Stomach (tissue), 8 donors: ENCODE measurements at regions not wholly inside any gene's neighbourhood (a gene's known extent, or its start where the extent isn't known, plus 50 kb on each side); places are given as distances from the start of the nearest gene placed in this dataset.

Source experiments
- DNase-seq, 2 donors: peaks; one replicate each; pipeline versions ENCODE4 v3.0.0 to v3.0.0-alpha.2; 2013 to 2019
- H3K27ac ChIP-seq, 5 donors: fragments of 200-600 bp in 4 of 5; sonication (generic) in 4 of 5; one replicate each; pipeline ENCODE4 v1.5.1; 2013 to 2019; ENCODE audit warnings: mild to moderate bottlenecking in 1 of 5, moderate library complexity in 1 of 5
- H3K27me3 ChIP-seq, 3 donors: fragments of 200-600 bp; sonication (generic); one replicate each; pipeline ENCODE4 v1.5.1; 2017 to 2019; ENCODE audit warnings: mixed run types in 1 of 3
- H3K36me3 ChIP-seq, 4 donors: fragments of 200-600 bp; sonication (generic); 1 replicate in 3 of 4; 2 replicates in 1 of 4; pipeline ENCODE4 v1.5.1; 2016 to 2019
- H3K4me1 ChIP-seq, 4 donors: fragments of 200-600 bp; sonication (generic); one replicate each; pipeline ENCODE4 v1.5.1; 2016 to 2019
- H3K4me3 ChIP-seq, 4 donors: fragments of 200-600 bp; sonication (generic) in 3 of 4; one replicate each; pipeline ENCODE4 v1.5.1; 2016 to 2019; ENCODE audit warnings: mild to moderate bottlenecking in 1 of 4
- H3K9me3 ChIP-seq, 4 donors: fragments of 200-600 bp; sonication (generic); one replicate each; pipeline ENCODE4 v1.5.1; 2016 to 2019
- CTCF ChIP-seq, 7 experiments: fragments of 450-650 bp in 4 of 7; fragments of 200-600 bp in 3 of 7; sonication (generic) in 3 of 7; IDR thresholded peaks; one replicate each; pipeline ENCODE4 v1.5.1; 2016 to 2019; ENCODE audit warnings: antibody characterized with exemption in 7 of 7, control low read depth in 2 of 7, mild to moderate bottlenecking in 1 of 7
- EP300 ChIP-seq: sonication (generic); formaldehyde crosslinking; IDR thresholded peaks from one replicate; pipeline ENCODE4 v1.6.1; 2017; ENCODE audit warnings: antibody characterized with exemption
- POLR2A ChIP-seq, 4 donors: fragments of 450-650 bp; IDR thresholded peaks; one replicate each; pipeline ENCODE4 v1.6.1; 2016; ENCODE audit warnings: antibody characterized with exemption in 4 of 4, control low read depth in 2 of 4, mild to moderate bottlenecking in 1 of 4, moderate library complexity in 1 of 4
- POLR2AphosphoS5 ChIP-seq, 3 donors: sonication (generic); formaldehyde crosslinking; IDR thresholded peaks; one replicate each; pipeline ENCODE4 v1.6.1; 2016; ENCODE audit warnings: antibody characterized with exemption in 3 of 3
- WGBS, 5 donors: extraction: QIAGEN DNeasy Blood & Tissue Kit in 3 of 5; methylation state at CpG; one replicate each; pipeline versions ENCODE4 v1.1.5 to v1.1.7; 2013 to 2018; 5-methylcytosine and 5-hydroxymethylcytosine counted together
- intact Hi-C: fragments of 100-400 bp; cut with DNase I; formaldehyde crosslinking; loops from one replicate; pipeline ENCODE4 v1.15.1; 2023; ENCODE audit warnings: low total_unique reads
- donor health status: healthy with polysubstance abuse.
- donor health status: Bipolar disorder and iron deficiency.
- donor health status: healthy.

- intact Hi-C loops: no loop called here
- 55 to 72% (median 64%) methylated on average over 8 of the region's 8 CpGs for WGBS, 5 donors
These were observed 677.0 kb upstream of the WWC1 start for GRCh38 chr5:167614294-167615021.

GRCh38 chr5:167616043-167616890 lies 675.2 kb upstream of the WWC1 start:
- 32 to 76% (median 34%) methylated on average over 2 of the region's 2 CpGs for WGBS, 5 donors
- TF ChIP-seq EP300 (no peak), POLR2AphosphoS5 (IDR thresholded peaks at IDR 0.05) (no peak), POLR2A (IDR thresholded peaks at IDR 0.05) (no peak), CTCF (IDR thresholded peaks at IDR 0.05) (no peak)
- no peaks in the 10 kb centered on the region for H3K36me3 ChIP-seq
- no peak for DNase-seq
- H3K9me3 ChIP-seq: no peaks in the 10 kb centered on the region
- no peaks in the 10 kb centered on the region for H3K27me3 ChIP-seq
- intact Hi-C loops: no loop called here
- no peak overlapping the region for H3K27ac ChIP-seq
- no peaks in the 10 kb centered on the region for H3K4me1 ChIP-seq
- H3K4me3 ChIP-seq: no peak overlapping the region

More at GRCh38 chr5:167614294-167615021, 677.0 kb upstream of the WWC1 start:
- no peaks in the 10 kb centered on the region for H3K9me3 ChIP-seq
- TF ChIP-seq EP300 (no peak), POLR2A (IDR thresholded peaks at IDR 0.05) (no peak), CTCF (IDR thresholded peaks at IDR 0.05) (no peak), POLR2AphosphoS5 (IDR thresholded peaks at IDR 0.05) (no peak)
- no peak overlapping the region for H3K27ac ChIP-seq
- no peaks in the 10 kb centered on the region for H3K36me3 ChIP-seq
- no peaks in the 10 kb centered on the region for H3K4me1 ChIP-seq
- no peak overlapping the region for H3K4me3 ChIP-seq
- no peaks in the 10 kb centered on the region for H3K27me3 ChIP-seq
- DNase-seq: no peak

GRCh38 chr5:167623354-167623753 lies 668.1 kb upstream of the WWC1 start:
- H3K36me3 ChIP-seq: no peaks in the 10 kb centered on the region

More at GRCh38 chr5:167623354-167623753, 668.1 kb upstream of the WWC1 start:
- H3K9me3 ChIP-seq: peaks cover 0 to 4% (median 0%) of the 10 kb centered on the region in 4 donors
- no peaks in the 10 kb centered on the region for H3K4me1 ChIP-seq
- WGBS, 5 donors: 45 to 71% (median 54%) methylated on average over 3 of the region's 3 CpGs
- no peak overlapping the region for H3K27ac ChIP-seq
- H3K4me3 ChIP-seq: no peak overlapping the region
- TF ChIP-seq POLR2A (IDR thresholded peaks at IDR 0.05): no peak
- TF ChIP-seq EP300: no peak
- no peak for TF ChIP-seq CTCF (IDR thresholded peaks at IDR 0.05)
- no peak for TF ChIP-seq POLR2AphosphoS5 (IDR thresholded peaks at IDR 0.05)
- H3K27me3 ChIP-seq: no peaks in the 10 kb centered on the region
- no peak for DNase-seq
- intact Hi-C loops: no loop called here
